CD4-positive, alpha-beta T cell treated with Interleukin-15 for 1 hour (primary cell): ENCODE measurements at regions not wholly inside any gene's neighbourhood (a gene's known extent, or its start where the extent isn't known, plus 50 kb on each side); places are given as distances from the start of the nearest gene placed in this dataset.

Experiments used
- DNase-seq: peaks from one replicate; pipeline ENCODE4 v3.0.0-alpha.2; 2020

GRCh38 chr15:66933932-66934867, 131.2 kb upstream of the SMAD3 start:
- no peak for DNase-seq

- DNase-seq = no peak
Observed at GRCh38 chr15:66934868-66935520, 130.4 kb upstream of the SMAD3 start.

- DNase-seq = no peak
Observed at GRCh38 chr15:66935688-66936087, 129.7 kb upstream of the SMAD3 start.

GRCh38 chr15:66936109-66936860, 129.1 kb upstream of the SMAD3 start:
- no peak for DNase-seq

- no peak for DNase-seq
Observed at GRCh38 chr15:66936861-66937582, 128.4 kb upstream of the SMAD3 start.

- no peak for DNase-seq
Observed at GRCh38 chr15:66937588-66937987, 127.8 kb upstream of the SMAD3 start.

GRCh38 chr15:66938114-66938830, 127.1 kb upstream of the SMAD3 start:
- no peak for DNase-seq

GRCh38 chr15:66939016-66939415, 126.4 kb upstream of the SMAD3 start:
- DNase-seq = no peak

- DNase-seq = no peak
Observed at GRCh38 chr15:66939451-66940023, 125.9 kb upstream of the SMAD3 start.

- DNase-seq = no peak
Observed at GRCh38 chr15:66940368-66940767, 125.0 kb upstream of the SMAD3 start.

- DNase-seq = no peak
Observed at GRCh38 chr15:66941108-66941711, 124.2 kb upstream of the SMAD3 start.

GRCh38 chr15:66941791-66942190, 123.6 kb upstream of the SMAD3 start:
- DNase-seq = no peak

GRCh38 chr15:66942649-66943390, 122.6 kb upstream of the SMAD3 start:
- DNase-seq = no peak

- DNase-seq = no peak
Observed at GRCh38 chr15:66943456-66944095, 121.8 kb upstream of the SMAD3 start.

- no peak for DNase-seq
Observed at GRCh38 chr15:66944121-66944520, 121.3 kb upstream of the SMAD3 start.

GRCh38 chr15:66945286-66945685, 120.1 kb upstream of the SMAD3 start:
- no peak for DNase-seq

GRCh38 chr15:66945842-66946241, 119.6 kb upstream of the SMAD3 start:
- DNase-seq = no peak

- DNase-seq = peak; percentile 75
Observed at GRCh38 chr15:66946578-66947164, 118.7 kb upstream of the SMAD3 start.

GRCh38 chr15:66947471-66947870, 117.9 kb upstream of the SMAD3 start:
- DNase-seq = no peak

- DNase-seq = no peak
Observed at GRCh38 chr15:66948294-66948693, 117.1 kb upstream of the SMAD3 start.
